Iris pigment epithelial cell (primary cell): ENCODE measurements at regions not wholly inside any gene's neighbourhood (a gene's known extent, or its start where the extent isn't known, plus 50 kb on each side); places are given as distances from the start of the nearest gene placed in this dataset.

Source experiments
- DNase-seq: peaks from one replicate; pipeline ENCODE4 v3.0.0-alpha.2; 2011; ENCODE audit warnings: low read depth

- DNase-seq = no peak
Observed at GRCh38 chr2:19846567-19846966, 55.2 kb downstream of the TTC32 start.

DNA sequence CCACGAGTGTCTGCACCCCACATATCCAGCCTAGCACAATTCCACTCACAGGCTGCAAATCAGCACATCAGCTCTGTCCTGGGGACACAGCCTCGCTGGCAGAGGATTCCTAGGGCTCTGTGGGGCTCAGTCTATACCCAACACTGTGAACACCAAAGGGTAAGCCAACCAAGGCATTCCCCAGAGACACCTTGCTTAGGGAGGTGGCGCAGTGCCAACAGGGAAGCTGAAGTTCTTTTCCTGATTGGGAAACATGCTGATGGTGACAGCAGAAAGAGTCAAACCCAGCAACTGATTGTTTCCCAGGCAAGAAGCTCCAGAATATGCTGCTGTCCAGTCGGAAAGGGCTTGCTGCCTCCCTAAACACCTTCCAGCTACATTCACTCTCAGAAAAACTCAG lies 55.8 kb downstream of the TTC32 start:
- no peak for DNase-seq

DNA sequence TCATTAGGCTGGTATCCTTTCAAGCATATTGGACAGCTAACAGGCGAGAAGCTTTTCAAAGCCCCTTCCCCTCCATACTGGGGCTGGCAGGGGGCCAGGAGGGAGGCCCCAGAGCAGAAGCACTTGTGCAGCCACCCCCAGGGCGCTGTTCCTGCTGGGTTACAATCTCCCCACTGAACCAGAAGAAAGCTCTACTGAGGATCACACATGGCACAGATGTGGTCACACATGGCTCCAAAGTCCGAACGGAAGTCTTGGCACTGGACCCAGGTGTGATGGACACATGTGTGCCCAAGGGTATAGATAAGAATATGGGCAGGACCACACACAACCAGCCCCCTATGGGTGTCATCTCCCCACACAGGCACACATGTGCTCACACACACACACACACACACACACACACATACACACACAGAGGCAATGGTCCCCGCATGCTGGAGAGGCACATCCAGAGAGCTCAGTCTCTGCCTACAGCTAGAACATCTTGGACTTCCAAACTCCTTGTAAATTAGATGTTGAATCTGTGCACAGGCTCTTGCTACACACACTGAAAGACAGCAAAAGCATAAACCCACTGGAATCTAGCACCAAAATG lies 56.4 kb downstream of the TTC32 start:
- DNase-seq = no peak

DNA sequence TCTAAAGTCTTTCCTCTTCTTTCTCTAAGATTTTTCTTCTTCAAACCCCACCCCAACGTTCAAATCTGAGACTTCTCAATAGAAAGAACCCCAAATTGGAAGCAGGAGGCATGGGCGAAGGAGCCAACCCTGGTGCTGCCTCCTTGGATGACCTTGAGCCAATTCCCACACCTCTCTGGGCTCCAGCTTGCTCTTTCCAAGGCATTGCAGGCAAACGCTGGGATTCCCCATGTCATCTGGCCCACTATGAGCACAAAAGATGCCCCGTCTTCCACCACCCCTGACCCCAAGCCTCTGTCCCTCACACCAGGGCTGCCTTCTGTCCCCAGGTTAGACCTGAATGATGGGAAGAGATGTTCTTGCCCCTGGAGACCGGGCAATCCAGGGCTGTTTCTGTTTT lies 57.0 kb downstream of the TTC32 start:
- DNase-seq = no peak

DNA sequence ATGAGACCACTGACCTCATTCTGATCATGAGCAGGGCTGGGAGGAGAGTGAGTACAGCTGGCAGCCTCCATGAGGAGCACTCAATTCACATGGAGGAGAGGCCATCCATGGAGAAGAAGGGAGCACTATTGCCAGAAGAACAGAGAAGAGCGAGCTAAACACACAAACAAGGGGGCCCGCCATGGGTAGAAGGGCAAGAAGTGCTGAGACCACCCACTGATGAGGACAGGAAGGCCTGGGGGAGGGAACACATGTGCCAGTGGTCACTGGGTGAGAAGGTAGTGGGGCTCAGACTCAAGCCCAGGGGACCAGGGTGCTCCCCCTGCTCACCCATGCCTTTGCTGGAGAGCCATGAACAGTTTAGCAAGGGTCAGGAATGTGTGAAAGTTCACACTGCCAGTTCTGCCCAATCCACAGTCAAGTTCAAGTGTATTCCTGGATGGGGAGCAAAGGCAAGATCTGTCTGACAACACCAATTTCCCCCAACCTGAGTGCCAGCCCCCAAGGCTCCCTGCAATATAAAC lies 57.7 kb downstream of the TTC32 start:
- no peak for DNase-seq

DNA sequence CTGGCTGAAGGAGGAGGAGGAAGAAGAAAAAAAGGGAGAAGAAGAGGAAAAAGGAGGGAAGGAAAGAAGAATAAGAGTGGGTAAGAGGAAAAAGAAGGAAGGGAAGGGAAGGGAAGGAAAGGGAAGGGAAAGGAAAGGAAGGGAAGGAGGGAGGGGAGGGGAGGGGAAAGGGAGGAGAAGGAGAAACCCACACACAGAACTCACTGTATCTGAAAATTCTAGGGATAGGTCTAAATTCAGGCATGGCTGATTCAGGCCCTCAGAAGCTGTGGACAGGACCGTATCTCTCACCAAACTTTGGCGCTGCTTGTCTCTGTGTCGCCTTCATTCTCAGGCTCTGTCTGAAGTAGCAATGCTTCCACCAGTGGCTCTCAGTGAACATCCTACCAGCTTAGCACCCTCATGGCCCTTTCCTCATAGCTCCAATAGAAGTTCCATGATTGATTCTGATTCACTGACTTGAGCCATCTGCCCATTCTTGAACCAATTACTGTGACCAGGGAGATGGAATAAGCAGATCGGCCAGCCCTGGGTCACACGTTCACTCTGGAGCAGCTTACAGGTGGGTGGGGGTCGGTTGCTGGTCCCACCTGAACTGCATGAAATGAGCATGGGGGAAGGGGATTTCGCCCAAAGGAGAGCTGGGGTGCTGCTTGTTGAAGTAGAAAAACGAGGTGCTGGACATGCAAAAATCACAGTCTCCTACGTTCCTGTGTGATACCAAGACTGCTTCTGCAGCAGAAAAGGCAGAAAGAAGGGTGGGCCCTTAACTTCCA lies 59.7 kb downstream of the TTC32 start:
- DNase-seq = no peak

GRCh38 chr2:19839438-19839837 lies 62.3 kb downstream of the TTC32 start:
- DNase-seq = no peak

DNA sequence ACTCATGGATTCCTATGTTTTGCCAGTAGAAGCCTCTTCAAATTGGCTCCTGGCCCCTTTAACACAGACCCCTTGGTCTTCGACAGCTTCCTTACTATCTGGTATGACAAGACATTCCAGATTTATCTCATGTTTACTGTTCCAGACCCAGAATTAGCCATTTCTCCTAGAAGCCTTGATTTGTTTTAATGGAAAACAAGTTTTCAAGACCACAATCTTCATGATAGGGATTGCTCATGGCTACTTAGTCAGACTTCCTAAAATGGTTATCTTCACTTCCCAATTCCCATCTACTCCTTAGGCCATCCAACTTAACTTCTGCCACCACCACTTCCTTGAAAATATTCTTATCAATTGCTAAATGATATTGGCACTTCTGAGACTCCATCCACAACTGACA lies 63.2 kb downstream of the TTC32 start:
- DNase-seq = no peak

DNA sequence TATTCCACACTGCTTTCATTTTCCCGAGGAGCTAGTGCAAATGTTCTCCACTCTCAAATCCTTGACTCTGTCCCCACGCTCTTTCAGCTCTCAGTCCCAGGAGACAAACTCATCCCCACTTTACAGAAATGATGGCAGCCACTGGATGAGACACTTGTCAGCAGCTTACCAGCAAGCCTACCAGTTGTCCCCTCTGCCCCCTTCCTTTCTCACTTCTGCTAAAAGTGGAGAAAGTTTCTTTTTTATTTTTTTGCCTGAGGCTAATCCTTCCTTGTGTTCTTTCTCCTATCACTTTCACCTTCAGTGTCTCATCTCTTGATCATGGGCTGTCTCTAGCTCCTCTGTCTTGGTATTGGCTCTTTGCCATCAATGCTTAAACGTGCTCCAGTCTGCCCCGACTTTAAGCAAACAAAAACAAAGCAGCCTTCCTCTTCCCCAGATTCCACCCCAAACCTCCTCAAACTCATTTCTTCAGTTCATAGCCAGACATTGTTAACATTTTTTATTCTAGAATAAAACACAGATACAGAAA lies 64.5 kb downstream of the TTC32 start:
- DNase-seq = no peak

- no peak for DNase-seq
Observed at GRCh38 chr2:19835781-19836281, 66.0 kb downstream of the TTC32 start.

DNA sequence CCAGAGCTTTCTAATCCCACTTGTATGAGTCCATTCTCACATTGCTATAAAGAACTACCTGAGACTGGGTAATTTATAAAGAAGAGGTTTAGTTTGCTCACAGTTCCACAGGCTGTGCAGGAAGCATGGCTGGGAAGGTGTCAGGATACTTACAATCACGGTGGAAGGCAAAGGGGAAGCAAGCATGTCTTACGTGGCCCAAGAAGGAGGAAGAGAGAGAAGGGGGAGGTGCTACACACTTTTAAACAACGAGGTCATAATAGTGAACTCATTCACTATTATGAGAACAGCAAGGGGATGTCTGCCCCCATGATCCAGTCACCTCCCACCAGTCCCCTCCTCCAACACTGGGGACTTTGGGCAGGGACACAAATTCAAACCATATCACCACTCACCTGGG lies 67.8 kb downstream of the TTC32 start:
- DNase-seq = no peak

GRCh38 chr2:19829672-19830071 lies 72.1 kb downstream of the TTC32 start:
- no peak for DNase-seq

DNA sequence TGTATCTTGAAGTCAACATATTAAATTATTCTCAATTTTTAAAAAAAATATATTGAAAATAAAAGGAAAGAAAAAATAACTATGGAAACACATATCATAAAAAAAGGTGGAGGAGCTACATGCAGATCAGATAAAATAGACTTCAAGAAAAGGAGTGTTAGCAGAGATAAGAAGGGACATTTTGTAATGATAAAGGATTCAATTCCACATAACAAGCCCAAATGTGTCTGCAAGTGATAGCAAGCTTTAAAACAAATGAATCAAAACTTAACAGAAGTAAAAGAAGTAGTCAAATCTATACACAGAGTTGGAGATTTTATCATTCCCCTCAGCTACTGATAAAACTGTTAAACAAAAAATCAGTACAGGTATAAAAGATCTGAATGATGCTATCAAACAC lies 74.9 kb downstream of the TTC32 start:
- no peak for DNase-seq

GRCh38 chr2:19823507-19823906 lies 78.3 kb downstream of the TTC32 start:
- DNase-seq = no peak

GRCh38 chr2:19819097-19820065 lies 82.4 kb downstream of the TTC32 start:
- DNase-seq = peak; percentile 79

DNA sequence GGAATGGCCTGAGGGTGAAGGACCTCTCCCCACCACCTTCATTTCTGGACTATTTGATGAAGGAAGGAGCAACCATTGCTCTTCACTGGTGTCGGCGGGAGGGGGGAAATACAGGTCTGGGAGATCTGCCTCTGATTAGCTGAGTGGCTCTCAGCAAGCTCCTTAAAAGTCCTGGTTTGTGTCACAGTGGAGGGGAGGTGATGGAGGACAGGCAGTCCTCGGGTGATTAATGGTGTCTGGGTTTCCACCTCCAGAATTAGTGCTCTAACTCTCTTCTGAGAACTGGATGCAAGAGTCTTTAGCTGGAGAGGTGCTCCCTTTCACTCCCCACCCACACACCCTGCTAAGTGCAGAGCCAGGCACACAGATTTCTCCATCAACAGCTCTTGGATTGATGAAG lies 83.2 kb downstream of the TTC32 start:
- DNase-seq = no peak

DNA sequence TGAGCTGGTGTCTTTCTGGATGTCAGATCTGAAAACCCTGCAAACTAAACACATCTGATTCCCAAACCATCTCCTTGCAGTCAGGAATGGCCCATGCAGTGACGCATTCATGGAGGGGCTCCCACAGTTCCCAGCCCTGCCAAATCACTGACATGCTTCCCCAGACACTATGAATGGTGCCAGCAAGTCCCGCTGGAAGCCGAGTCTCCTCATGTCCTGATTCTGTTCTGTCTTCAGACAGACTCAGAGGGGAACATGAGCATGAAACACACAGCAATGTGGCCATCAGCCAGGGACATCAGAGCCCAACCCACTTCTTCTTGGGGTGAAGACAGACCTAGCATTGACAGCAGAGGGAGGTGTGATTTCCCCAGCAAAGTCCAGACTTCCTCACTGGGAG lies 83.7 kb downstream of the TTC32 start:
- no peak for DNase-seq

DNA sequence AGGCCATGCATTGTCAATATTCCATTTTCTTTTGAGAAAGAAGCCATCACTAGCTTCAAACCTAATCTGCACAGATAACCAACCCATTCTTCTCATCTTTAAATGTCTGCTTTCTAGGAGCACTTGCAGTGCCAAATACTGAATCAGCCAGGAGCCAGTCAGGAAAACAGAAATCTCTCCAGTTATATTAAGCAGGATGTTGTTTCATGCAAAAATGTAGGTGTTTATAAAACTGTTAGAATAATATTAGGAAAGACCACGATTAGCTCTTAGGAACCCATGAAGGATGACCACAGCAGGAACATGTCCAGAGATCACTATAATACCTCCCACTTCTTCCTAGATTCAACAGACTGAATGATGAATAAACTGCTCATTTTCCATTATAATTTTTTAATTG lies 86.0 kb downstream of the TTC32 start:
- peak; percentile 6 for DNase-seq

- no peak for DNase-seq
Observed at GRCh38 chr2:19812166-19812565, 89.6 kb downstream of the TTC32 start.

- DNase-seq = no peak
Observed at GRCh38 chr2:19811186-19811585, 90.6 kb downstream of the TTC32 start.

GRCh38 chr2:19810637-19811036 lies 91.1 kb downstream of the TTC32 start:
- DNase-seq = no peak

GRCh38 chr2:19810148-19810547 lies 91.6 kb downstream of the TTC32 start:
- no peak for DNase-seq
